HG03135 (cell line): ENCODE measurements at regions not wholly inside any gene's neighbourhood (a gene's known extent, or its start where the extent isn't known, plus 50 kb on each side); places are given as distances from the start of the nearest gene placed in this dataset.
"Not testable (repeated sequence)": the region's sequence is repeated elsewhere in the genome, so short reads cannot be mapped to it uniquely, and the experiment has no call there.

Experiments
- ATAC-seq: cut with Tn5 transposase; IDR thresholded peaks from one replicate; pipeline ENCODE4 v1.9.1; 2021; ENCODE audit warnings: mild to moderate bottlenecking, moderate library complexity; ENCODE audit not compliant: unreplicated experiment

DNA sequence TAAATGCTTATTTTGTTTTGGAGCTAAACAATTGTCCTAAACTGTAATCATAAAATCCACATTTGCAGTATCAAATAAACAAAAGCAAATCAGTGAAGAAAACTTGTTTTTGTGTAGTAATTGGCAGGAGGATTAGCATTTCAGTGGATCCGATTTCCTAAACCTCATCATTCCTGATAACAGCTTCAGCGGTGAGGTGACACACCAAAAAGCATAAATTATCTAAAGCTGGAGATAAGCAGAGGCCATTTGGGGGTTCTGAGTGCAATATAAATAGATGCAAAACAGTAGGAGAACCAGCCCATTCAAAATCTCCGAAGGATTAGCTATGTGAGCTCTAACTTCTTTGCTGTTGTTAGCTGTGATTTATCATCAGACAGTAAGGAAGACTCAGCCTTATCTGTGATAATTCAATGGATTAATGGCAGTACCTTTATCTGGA is 235.8 kb downstream of the EPHA7 start:
- ATAC-seq, result no peak

DNA sequence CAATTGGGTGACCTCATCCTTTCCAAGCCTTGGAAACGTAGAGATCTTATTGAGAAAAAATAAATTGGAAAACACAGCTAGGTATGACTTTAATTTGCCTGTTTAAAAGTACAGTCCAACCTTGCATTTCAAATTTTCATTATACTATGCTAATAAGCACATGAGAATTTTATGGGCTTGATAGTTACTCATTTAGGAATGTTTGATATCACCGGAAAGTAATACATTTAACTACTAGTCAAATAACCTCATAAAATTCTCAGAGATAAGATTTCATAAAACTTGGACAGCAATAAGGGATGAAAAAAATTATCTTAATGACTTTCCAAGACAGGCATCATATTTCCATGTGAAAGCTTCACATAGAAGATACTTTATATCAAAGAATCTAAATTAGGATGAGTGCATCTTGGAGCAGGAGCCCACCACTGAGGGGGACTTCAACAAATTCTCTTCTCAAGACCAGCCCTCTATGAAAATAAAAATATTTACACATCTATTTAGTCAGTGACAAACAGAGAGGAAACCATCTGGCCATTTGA is 236.3 kb downstream of the EPHA7 start:
- ATAC-seq, result no peak

DNA sequence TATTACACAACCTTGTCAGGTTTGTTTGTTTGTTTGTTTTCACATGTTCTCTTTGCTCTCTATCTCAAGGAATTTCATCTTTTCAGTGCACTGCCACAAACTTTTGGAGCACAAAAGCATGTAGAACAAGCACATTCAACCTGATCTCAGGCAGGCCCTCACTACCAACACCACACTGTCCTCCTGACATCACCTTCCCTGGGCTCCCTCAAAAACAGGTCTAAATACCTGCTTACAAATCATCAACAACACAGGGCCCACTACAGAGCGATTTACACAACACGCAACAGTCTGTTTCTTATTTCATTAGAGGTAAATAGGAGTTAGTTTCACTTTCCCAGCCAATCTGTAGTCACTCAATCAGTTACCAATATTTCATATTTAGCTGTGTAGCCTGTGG is 241.4 kb downstream of the EPHA7 start:
- no peak for ATAC-seq

DNA sequence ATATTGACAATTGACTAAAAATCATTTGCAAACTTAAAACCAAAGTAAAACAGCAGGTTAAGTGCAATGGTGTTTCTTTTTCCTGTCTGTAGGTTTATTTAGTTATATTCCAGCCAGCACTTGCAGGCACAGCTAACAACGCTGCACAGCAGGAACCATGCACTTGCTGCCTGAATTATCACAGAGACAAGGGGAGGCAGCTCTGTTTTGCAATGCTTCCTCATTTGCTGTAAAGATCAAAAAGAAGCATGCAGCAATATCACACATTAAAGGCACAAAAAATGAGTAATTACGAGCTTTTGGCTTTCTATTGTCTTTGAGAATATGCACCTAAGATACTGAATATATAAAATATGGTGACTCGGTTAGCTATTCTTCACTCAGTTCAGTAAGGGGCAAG is 241.9 kb downstream of the EPHA7 start:
- ATAC-seq, result no peak

DNA sequence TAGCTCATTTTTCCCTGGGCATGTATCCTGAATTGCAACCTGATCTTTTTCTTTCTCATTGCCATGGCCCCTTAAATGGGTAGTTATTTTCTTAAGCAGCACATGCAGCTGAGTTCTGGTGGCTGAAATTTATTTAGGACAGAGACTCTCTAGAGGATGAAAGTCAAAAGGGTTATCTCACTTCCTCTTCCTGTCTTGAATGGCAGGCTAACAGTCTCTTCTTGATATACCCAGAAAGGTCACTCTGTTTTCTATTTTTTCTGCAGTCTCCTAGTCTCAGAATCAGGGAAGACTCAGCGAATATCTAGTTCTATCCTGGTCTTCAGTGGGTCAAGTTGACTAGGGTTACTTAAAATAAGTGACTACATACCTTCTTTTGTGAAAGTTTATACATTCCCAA is 243.3 kb downstream of the EPHA7 start:
- peak; percentile 88 for ATAC-seq

DNA sequence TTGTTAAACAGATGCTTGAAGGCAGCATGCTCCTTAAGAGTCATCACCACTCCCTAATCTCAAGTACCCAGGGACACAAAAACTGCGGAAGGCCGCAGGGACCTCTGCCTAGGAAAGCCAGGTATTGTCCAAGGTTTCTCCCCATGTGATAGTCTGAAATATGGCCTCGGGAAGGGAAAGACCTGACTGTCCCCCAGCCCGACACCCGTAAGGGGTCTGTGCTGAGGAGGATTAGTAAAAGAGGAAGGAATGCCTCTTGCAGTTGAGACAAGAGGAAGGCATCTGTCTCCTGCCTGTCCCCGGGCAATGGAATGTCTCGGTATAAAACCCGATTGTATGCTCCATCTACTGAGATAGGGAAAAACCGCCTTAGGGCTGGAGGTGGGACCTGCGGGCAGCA is 245.8 kb downstream of the EPHA7 start:
- not testable (repeated sequence) for ATAC-seq

DNA sequence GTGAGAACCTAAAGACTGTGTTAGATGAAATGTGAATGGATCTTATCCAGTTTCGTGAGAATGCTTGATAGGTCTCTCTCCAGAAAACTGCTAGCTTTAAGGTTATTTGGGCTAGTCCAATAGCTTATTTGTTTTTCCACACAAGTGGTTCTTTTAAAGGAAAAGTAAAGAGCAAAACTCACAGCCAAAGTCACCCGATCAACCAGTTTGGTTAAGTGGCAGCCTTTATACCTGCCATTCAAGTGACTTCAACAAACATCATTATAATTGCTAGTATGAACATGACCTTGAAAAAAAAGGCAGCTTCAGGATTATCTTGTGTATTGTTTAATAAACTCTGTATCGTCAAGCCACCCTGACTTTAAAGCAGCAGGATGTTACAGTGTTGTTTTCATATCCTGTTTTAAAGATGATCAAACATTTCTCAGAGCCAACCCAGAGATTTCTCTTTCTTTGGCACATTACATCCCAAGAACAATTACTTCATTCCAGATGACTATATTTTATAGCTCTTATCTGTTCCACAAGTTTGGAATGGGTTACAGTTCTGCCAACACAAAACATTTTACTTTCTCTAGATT is 253.4 kb downstream of the EPHA7 start:
- ATAC-seq, result no peak

DNA sequence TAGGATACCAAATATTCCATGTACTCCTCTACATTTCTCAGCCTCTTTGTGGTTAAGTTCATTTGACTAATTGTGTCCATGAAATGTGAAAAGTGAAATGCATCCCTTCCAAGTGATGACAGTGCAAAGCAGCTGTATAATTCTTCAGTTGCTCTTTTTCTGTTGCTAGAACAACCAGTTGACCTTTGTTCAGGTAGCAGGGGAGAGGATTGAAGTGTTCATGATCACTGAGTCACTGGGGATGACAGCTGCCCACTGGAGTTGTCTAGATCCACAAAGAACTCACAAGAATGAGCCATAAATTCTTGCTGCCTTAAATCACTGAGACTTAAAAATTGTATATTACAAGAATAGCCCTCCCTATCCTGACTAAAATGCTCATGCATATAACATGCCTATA is 254.6 kb downstream of the EPHA7 start:
- no peak for ATAC-seq

DNA sequence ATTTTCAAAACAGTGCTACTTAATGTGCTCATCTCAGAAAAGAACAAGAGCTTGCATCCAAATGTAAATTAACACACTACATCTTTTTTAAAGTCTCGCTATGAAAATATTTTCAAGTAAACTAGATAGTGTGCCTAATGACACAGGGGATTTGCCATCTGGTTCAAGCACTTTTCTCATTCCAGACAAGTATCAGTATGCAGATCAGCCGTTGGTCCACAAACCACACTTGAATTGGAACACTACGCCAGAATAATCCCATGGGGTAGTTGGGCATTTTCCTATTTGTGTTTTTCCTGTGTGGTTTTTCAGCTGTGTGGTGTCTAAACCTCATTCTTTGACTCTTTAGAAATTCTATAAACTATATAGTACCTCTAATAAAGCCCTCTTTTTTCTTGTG is 256.2 kb downstream of the EPHA7 start:
- ATAC-seq, result no peak

DNA sequence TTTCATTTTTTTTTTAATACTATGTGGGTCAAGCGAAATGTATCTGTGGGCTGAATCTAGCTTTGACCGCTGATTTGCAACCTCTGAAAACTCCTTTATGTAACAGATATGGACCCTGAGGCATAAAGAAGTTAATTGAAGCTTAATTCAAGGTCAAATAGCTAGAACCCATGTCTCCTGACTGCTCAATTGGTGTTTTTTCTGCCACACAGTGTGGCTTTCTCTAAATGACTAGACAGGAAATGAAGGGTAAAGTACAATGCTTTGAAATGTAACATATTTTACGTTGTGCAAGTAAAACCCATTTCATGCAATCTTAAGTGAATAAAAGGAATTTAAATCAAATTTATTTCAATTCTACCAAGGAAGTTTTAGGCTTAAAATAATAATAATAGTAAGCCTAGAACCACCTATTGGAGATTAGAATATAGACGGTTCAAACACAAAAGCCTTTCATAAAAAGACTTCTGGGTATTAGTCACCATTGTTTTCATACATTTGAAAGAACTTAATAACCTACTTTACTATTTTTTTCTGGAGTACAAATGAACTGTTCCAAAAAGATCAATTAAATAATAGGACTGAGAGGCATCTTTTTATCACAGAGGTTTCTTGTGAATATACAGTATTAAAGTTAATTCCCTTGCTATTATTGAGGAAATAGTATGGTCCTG is 279.8 kb downstream of the EPHA7 start:
- no peak for ATAC-seq

DNA sequence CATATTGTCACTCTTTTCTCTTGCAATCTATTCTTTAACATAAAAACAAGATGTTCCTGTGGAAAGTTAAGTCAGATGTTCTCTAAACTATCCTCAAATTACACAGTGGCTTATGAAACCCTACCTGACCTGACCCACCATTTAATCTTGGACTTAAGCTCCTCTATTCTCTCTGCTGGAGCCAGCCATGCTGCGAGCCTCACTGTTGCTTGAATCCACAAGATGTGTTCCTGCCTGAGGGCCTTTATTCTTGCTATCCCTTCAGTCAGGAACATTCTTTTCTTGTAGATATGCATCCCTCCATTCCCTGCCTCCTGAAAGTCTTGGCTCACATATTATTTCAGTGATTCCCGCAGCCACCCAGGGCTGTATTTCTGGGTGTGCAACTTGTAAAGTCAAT is 283.2 kb downstream of the EPHA7 start:
- no peak for ATAC-seq

DNA sequence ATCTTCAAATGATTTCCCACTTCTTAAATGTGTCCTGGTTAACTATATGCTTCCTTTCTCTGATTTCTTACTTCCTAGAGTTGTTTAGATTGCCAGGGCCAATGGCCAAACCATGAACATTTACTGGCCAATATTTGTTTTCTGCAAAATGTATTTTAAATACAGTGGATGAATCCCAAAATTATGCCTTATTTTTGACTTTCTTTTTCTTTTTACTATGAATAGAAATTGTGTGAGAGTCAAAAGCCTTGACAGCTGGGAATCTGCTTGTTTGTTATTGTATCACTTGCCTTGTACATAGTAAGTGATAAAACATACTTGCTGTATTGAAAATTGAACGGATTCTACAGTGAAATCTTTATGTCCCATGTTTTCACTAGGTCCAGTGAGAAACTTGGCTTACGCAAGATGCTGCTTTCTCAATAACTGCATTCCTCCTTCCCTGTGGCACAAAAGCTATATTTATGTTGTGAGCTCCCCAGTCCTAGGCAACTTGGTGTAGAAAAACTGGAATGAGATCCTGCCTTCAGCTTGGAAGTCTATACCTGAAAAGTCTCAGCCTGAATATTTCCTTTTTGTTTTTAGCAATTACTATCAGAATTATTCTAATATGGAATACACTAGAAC is 295.2 kb downstream of the EPHA7 start:
- no peak for ATAC-seq

DNA sequence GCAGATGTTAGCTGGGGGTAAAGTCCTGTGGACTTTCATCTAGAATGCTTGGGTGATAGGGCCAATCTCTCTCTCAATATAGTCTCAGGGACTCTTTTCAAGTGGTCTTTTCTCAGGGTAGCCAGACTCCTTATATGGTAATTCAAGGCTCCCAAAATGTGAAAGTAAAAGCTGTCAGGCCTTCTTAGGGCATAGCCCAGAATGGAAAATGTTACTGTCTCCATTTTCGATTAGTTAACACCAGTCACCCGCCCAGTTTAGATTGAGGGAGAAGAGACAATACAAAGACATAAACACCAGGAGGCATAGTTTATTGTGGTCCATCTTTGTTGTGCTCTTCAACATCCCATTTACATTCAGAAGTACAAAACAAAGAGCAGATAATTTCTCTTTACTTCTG is 295.8 kb downstream of the EPHA7 start:
- ATAC-seq, result no peak

DNA sequence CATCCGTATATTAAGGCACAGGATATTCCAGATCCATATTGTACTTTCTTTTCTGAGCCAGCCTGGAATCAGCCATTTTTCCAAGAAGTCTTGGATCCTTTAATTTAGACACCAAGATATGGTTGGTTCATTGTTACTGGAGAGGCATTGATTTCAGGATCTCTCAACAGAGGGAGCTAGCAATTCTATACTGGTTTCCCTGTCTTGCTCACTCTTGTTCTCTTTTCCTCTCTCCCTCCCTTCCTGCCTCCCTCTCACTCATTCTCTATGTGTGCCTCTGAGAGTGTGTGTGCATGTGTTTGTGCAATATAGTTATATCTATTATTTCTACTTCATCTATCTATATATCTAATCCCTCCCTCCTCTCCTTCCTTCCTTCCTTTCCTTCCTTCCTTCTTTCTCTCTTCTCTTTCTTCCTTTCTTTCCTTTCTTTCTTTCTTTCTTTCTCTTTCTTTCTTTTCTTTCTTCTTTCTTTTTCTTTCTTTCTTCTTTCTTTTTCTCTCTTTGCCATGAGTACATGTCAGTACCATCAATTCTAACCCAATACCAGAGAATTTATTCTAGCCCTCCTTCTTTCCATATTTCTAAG is 299.1 kb downstream of the EPHA7 start:
- ATAC-seq, result no peak

DNA sequence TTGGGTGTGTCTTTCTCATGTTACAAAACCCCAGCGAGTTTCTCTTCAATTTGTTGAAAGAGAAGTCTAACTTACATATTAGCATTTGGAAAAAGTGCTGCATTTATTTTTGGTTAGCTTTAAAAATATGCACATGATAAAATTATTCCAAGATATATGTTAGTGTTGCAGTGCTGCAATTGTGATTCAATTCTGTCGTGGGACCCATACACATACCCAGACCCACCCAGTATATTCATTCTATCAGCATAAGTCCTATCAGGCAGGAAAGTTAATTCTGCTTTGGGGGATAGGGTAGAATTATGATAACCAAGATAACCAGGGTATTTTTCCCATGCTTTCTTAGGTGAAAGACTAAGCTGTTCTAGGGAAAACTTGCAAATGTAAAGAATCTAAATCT is 313.5 kb downstream of the EPHA7 start:
- no peak for ATAC-seq

DNA sequence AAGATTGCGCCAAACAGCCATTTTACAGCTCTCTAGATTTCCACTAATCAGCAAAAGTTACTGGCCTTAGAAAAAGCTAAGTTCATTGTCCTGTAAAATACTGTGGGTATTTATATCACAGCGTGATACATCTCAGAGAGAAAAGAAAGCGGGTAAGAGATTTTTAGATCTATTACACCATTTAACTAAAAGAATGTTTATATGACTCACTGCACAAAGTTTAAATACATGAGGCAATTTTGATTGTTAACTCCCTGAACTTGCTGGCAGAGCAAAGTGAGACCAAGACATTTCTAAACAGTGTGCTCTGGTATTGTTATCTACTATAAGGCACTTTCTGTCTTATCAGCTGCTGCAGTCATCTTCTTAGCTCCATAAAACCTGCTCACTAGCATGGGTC is 314.3 kb downstream of the EPHA7 start:
- ATAC-seq, result no peak

DNA sequence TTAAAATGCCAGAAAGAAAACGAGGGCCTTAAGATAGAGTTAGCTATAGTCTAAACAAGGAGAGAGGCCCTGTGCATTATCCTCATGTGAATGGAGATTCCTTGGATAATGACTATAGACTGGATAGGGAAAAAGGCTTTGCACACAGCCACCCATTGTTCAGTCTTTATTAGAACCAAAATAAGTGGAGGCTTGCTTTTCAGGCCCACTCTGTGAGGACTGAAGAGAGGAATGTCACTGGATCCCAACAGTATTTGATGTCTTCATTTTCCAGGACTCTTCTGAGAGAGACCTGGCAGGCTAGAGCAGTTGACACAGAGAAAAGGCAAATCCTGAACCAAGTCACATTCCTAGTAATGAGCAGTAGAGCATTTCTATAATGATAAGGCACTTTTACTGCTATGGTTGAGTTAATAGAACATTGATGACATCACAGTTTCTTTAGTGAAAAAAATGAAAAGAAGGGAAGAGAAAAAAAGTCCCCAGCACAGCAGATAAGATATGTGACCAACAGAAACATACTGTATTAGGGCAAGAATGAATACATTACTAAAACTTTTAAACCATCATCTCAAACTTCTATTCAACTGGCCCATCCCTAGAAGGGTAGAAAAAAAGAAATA is 315.1 kb downstream of the EPHA7 start:
- no peak for ATAC-seq

DNA sequence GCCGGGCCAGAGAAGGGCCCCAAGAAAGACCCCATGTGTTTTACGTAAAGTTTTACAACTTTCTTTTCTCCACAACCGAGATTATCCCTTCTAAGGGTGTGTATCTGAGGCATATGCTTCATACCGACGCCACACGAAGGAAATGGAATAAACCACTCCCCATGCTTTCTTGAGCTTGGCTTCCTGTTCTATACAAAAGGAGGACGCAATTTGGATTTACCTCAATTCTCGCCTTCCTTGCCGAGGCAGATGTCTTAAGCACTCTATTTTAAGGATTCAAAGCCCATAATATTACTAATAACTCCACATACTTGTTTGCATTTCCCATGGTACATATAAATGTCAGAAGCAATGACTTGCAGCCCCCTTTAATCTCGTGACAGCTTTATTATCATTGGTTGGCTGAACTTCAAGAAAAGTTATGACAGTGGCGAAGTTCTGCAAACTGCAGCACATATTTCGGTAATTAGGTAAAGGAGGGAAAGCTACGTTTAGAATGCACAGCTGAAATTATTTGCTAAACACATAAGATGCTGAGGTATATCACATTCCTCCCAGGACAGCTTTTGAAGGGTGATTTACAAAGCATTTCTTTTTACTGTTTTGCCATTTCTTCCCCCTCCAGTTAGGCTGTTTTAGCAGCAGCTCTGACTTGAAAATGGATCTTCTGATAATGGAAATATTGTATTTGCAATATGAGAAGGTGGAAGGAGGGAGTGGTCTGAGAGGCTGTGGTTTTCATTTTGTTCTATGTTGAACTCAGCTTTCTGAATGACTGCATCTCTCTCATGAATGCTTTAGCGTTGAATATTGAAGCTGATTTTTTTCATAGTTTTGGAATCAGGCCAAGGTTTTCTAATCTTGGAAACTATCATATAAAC is 330.5 kb downstream of the EPHA7 start:
- no peak for ATAC-seq

DNA sequence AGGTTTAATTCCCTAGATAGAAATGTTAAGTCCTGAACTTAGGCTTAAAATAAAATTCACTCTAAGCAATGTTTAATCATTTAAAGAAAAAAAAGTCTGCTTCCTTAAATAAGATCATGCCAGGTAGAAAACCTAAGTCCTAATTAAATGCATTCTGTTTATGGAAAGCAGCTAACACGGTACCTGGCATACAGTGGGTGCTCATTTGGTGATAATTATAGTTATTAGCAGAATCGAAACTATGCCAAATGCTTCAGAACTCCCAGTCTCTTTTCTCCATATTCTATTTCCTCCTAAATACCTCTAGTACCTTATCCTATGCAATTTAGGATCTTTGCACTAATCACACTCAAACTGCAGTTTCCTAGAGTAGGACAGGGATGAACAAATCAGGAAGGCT is 331.8 kb downstream of the EPHA7 start:
- ATAC-seq, result no peak

DNA sequence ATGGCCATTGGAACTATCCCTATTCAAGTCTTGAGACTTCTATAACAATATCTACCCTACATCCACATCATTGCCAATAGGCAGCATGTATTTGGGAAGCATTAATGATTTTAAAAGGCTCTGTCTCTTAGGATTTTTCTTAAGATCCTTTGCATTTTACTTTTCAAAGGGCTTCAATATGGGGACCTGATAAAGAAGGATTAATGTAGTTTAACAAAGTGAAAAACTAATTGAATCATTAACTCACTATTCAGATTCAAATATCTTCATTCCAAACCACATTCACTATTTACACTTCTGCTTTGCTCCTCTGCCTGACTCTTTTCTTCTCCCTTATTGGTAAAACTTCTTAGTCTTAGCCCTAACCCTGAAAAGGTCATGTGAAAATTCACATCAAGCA is 333.0 kb downstream of the EPHA7 start:
- no peak for ATAC-seq
